MM.1S (cell line): ENCODE measurements at regions not wholly inside any gene's neighbourhood (a gene's known extent, or its start where the extent isn't known, plus 50 kb on each side); places are given as distances from the start of the nearest gene placed in this dataset.

Experiments used
- CTCF ChIP-seq: fragments of 300-600 bp; sonication (generic); IDR thresholded peaks from 2 replicates; pipeline ENCODE4 v1.5.1; 2016; ENCODE audit warnings: antibody characterized with exemption, low read length, mixed read lengths
- EZH2 ChIP-seq: fragments of 300-600 bp; sonication (generic); optimal IDR thresholded peaks from 2 replicates; pipeline ENCODE3; 2017; ENCODE audit warnings: low read depth, mild to moderate bottlenecking, antibody characterized with exemption, low read length, mixed read lengths
- EZH2phosphoT487 ChIP-seq: fragments of 300-600 bp; sonication (generic); IDR thresholded peaks from 2 replicates; pipeline ENCODE4 v1.6.1; 2018; ENCODE audit warnings: antibody characterized with exemption, low read length

DNA sequence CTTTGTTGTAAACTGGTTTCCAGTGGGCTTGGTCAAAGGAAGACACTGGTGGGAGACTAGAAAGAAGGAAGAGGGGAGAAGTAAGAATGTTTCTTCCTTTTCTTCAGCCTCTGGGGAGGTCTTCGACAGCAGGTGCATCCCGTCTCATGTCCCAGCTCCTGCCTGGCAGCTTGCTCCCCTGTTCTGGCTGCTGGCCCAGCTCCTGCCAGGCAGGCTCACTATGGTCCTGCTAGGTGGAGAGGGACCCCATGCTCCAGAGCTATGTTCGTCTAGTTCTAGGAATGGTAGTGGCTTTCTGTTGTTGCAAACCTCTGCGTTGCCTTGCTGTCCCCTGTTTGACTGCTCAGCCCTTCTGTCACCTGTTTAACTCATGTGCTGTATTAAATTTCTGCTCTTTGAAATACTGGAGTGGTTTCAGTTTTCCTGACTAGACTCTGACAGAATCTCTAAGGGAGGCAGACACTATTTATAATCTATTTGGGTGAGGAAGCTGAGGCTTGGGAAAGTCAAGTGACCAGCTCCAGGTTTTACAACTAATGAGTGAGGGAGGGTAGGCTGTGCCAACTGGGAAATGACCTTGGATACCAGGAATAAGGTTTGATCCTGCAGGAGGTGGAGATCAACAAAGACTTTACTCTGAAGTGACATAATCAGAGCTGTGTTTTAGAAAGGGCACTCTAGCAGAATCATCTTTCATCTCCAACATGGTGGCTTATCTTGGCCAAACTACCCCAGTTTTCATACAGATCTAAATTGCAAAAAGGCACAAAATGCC lies 94.7 kb upstream of the DDHD1 start:
- TF ChIP-seq CTCF = no peak
- TF ChIP-seq EZH2phosphoT487 = no peak
- TF ChIP-seq EZH2 = no peak
